ENCODE measurements at regions not wholly inside any gene's neighbourhood (a gene's known extent, or its start where the extent isn't known, plus 50 kb on each side); places are given as distances from the start of the nearest gene placed in this dataset.

DNA sequence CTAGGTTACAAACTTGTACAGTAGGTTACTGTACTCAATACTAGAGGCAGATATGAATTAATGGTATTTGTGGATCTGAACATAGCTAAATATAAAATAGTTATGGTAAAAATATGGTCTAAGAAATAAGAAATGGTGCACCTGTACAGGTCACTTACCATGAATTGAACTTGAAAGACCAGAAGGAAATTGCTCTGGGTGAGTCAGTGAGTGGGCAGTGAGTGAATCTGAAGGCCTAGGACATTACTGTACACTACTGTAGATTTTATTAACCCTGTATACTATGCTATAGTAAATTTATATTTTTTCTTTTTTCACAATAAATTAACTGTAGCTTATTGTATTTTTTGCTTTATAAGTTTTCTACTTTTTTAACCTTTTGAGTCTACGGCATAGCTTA, 1020.4 kb downstream of the CDH18 start:
- no peak for DNase-seq (ENCODE audit: low spot score)

DNA sequence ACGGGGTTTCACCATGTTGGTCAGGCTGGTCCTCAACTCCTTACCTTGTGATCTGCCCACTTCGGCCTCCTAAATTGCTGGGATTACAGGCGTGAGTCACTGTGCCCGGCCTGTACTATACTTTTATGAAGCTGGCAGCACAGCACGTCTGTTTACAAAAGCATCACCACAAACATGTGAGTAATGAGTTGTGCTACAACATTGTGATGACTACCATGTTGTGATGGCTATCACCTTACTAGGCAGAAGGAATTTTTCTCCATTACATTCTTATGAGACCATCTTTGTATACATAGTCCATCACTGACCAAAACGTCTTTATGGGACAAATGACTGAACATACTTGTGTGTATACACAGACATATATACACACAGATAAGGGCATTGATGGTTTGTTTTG, 1019.0 kb downstream of the CDH18 start:
- no peak for DNase-seq (ENCODE audit: low spot score)

DNA sequence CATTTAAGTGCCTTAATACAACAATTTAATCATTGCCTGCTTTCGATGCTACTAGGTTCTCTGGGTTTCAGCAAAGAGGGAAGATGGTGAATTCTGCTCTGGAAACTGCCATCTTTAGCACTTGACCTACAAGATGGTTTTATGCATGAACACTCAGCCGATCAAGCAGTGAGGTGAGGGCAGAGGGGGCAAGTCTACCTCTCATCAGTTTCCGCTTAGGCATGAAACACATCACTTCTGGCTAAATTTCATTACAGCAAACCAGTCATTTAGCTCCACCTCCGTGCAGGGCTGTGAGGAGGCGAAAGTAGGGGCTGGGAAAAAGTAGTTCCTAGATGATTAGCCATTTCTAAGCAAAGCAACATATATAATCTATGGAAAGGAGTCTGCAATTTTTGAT, 1018.0 kb downstream of the CDH18 start:
- DNase-seq (ENCODE audit: low spot score): no peak

DNA sequence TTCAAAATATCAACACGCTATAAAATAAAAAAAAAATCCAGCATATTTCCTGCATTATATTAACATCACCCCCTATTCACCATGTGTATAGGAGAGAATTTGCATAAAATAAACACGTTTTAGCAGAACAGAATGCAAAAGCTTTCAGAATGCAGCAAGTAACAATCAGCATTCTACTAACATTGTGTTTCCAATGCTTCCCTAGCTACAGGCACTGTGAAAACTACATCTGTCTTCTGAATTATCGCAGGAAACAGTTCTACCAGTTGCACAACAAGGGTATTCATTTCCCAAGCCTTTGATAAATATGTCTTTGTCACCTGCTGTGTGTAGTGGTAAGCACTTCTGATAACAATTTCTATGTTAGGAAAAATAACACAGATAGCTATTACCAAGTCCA, 1015.8 kb downstream of the CDH18 start:
- no peak for DNase-seq (ENCODE audit: low spot score)

DNA sequence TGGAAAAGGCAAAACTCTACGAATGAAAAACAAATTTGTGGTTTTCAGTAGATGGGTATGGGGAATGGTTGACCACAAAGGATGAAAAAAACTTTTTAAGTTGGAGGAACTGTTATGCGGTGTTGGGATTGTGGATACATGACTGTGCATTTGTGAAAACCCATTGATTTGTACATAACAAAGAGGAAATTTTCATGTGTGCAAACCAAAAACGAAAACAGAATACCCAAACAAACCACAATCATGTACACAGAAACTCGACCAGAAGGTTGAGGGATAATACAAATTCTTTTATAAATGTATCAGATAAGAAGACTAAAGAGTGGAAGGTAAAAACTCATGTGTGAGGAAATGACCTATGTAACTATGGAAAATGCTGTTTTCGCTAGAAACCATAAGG, 1012.4 kb downstream of the CDH18 start:
- DNase-seq (ENCODE audit: low spot score): no peak

DNA sequence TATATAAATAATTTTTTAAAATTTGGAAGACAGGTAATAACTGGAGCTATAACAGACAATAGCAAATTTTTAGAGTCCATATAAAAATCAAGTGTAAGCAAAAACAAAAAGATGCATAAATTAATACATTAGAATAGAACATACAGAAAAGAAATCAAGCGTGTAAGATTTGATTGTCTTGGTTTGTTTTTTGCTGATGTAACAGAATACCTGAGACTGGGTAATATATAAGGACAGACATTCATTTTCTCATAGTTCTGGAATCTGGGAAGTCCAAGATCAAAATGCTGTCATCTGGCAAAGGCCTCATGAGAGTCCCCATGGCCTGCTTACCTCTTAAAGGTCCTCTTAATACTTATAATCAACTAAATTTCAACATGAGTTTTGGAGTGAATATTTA, 1010.1 kb downstream of the CDH18 start:
- DNase-seq (ENCODE audit: low spot score): no peak

DNA sequence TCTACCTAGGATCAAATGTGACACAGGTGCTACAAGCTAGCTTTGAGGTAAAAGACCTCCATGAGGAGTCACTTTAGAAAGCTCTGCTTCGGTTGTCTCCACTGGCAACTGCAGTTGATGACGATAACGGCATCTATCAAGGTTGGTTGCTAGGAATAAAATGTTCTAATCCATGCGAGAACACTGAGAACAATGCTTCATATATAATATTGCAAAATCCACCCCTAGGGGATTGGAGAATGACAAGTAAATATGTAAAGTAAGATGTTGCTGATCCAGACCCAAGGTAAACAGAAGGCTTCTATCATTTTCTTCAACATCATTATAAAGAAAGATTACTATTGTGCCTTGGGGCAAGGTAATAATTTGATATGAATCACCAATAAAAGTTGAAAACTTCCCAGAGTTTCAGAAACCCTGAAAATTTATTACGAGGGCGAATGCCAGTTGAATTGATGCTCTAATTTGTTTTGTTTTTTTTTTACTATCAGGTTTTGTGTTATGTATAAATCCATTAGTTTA, 1003.4 kb downstream of the CDH18 start:
- DNase-seq (ENCODE audit: low spot score): no peak

DNA sequence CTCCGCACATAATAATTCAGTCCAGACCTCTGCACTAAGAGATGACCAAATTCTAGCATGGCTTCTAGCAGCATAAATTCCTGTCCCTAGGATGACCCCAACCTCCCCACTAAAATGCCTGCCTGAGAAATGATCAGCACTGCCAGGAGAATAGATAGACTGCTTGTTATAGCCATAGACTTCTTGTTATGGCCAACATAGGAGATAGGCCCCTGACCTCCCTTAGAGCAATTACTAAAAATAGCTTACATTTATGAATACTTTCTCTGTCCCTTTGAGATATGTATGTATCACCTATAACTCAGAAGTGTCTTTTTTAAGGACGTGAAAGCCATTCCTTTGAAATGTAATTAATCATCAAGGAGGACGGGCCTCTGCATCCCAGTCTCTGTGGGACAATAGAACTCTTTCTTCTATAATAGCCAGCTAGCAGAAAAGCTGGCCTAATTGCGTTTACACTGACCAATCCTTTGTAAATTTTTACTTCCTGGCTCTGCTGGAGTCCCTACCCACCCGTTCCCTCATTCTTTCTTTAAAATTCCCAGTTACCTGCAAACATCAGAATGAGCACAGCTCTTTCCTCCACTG, 1002.7 kb downstream of the CDH18 start:
- DNase-seq (ENCODE audit: low spot score): no peak

DNA sequence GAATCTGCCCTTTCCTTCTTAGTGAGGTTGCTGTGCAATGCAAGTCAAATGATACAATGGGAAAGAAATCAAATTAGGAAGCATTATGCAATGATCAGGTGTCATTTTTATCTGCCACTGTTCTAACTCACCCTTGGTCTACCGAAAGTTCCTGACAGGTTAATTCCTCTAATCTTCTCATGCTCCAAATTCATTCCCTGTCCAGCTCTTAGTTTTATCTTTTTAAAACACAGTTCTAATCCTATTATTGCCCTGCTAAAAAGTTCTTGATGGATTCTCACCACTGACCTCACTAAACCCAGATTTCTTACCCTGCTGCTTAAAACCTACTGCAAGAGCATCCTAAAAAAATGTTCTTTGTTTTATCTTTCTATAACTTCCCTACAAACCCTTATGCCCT, 1000.9 kb downstream of the CDH18 start:
- DNase-seq (ENCODE audit: low spot score): no peak

DNA sequence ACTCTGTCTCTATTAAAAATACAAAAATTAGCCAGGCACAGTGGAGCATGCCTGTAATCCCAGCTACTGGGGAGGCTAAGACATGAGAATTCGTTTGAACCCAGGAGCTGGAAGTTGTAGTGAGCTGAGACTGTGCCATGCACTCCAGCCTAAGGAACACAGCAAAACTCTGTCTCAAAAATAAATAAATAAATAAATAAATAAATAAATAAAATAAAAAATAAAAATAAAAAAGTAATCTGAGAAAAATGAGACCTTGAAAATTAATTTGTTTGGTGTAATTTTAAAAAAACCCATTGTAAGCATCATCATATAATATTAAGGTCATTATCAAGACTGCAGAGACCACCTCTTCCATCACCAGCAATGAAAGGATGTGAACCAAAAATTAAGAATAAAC, 997.1 kb downstream of the CDH18 start:
- no peak for DNase-seq (ENCODE audit: low spot score)

DNA sequence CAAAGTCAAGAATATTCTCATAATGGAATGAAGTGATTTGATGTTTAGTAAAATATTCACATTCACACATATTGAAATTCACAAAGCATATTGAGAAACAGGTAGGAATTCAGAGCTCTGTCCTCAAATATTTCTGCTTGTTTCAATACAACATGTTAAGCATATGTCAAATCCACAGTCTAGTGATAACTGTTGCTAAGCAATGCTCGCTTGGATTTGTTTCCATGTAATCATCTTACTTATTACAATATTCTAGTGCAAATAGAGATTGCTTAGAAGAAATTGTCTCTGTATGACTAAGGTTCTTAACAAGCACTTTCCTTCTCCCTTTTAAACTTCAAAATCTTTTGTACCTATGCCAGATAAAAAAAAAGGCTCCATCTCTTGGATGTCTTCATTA, 995.7 kb downstream of the CDH18 start:
- no peak for DNase-seq (ENCODE audit: low spot score)

DNA sequence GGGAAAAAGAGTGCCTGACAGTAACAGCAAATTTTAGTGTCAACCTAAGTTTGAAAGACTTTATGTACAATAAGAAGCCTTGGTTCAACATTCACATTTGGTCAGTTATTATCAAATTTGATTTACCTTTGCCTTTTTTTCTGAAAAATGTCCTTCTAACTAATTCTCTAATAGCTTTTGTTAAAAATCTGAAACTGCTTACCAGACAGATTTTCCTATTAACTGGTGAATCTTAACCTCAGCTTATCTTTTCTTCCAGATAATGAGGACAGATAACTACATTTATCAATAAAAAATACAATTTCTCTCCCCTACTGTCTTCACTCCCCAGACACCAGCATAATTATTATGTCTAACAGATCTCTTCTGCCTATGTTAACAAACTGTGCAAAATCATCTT, 988.5 kb downstream of the CDH18 start:
- no peak for DNase-seq (ENCODE audit: low spot score)

DNA sequence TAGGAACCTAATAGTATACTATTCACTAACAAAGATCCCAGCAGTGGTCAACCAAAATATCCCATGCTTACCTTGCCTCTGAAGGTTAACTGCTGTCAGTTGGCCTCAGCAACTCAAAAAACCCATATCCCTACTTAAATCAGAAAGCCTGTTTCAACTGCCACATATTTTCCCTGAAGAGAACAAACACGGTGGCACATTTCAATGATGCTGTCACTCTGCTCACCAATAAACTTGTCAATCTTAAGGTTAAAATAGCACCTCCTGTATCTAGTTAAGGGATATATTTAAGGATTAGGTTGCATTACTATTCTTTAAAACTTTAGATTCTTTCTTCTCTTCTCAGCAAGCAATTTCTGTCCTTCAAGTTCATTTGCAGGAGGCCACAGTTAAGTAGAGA, 986.9 kb downstream of the CDH18 start:
- DNase-seq (ENCODE audit: low spot score): no peak

DNA sequence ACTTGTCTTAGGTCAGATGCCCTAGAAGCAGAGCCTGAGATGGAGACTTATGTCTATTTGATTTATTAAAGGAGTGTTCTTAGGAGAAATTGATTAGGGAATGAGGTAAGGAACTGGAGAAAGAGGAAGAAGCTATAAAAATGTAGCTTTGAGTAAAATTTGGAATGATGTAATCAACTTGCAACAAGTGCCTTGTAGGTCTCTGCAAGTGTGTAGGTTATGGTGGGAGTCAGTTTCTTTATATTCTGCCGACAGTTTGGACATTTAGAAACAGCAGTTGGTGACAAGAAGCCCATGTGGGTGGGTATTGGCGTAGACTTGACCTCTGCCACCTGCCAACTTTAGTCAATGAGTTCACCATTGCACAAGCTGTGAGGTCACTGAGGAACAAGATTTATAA, 986.5 kb downstream of the CDH18 start:
- DNase-seq (ENCODE audit: low spot score): no peak

DNA sequence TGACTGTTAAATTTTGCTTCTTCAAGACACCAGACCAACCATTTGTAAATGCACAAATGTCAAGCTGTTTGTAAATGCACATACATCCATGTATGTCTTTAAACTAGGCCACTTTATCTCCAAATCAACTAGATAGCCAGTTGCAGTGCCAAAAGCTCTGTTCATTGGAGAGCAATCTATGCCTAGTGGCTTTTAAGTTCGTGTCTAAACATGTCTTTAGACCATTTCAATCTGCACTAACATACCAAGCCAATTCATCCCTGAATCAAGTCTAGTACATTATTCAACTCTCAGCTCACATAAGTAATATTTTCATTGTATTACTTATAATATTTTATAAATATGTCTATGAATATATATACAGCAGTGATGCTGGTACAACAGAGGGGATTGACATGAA, 985.9 kb downstream of the CDH18 start:
- DNase-seq (ENCODE audit: low spot score): no peak

DNA sequence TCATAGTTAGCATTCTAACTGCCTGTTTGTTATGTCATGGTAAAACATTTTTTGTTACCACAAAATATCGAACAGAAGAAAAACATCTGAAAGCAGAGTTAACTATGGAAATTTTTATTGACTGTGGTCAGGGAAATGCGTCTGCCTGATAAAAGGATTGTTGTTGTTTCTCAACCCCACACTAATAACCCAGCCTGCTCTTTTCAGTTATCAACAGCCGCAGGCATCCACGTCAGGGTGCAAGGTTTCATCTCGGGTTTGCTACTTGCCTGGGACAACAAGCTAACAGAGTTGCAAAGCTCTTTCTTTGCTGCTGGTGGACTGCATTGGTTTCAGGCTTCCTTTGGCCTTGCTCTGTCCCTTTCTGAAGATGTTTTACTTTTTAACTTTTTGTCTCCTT, 969.2 kb downstream of the CDH18 start:
- no peak for DNase-seq (ENCODE audit: low spot score)

DNA sequence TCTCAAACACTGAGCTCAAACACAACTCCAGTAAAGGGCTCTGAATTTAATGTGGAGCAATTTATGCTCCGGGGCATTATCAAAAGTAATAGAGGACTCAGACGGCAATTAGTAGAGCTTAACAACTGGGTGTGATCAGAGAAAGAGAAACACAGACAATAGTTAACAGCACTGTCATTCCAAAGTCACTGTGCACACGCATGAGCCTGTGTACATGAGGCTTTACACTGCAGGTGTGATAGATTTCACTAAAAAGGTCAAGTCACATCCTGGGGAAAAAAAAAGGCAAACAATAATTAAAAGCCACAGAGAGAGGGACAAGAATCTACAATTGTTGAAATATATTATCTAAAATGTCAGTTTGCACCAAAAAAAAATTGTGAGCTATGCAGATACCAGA, 956.5 kb downstream of the CDH18 start:
- DNase-seq (ENCODE audit: low spot score): no peak

DNA sequence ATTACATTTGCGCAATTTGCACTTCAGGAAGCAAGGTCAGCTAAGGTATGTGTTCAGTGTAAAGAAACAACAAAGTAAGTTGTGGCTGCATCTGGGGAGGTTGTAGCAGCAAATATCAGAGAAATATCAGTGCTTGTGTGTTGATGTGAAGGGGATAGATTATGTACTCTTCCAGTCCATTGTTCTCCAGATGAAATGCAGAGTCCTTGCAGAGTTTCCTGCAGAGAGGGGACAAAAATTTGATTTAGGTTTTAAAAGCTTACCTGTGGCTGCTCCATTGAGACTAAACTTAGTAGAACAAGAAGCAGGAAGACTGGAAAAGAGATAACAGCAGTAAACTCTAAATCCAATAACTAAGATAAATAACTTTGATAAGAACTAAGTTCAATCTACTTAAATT, 952.2 kb downstream of the CDH18 start:
- DNase-seq (ENCODE audit: low spot score): no peak

DNA sequence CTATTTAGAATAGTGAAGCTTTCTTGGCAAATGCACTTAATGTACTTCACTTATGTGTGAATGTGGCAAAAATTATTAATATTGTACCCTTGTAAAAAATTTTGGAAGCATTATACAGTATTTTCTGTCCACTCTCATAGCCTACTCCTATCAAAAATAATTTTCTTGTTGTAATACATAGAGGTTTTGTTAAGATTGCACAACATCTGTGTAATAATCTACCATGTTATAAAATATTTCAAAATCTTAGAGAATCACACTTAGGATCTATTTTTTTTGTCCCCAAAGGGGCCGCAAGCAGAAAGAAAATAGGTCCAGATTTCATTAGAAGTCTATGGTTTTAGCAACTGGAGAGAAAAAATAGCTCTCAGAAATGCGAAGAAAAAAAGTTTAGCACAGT, 945.9 kb downstream of the CDH18 start:
- no peak for DNase-seq (ENCODE audit: low spot score)

DNA sequence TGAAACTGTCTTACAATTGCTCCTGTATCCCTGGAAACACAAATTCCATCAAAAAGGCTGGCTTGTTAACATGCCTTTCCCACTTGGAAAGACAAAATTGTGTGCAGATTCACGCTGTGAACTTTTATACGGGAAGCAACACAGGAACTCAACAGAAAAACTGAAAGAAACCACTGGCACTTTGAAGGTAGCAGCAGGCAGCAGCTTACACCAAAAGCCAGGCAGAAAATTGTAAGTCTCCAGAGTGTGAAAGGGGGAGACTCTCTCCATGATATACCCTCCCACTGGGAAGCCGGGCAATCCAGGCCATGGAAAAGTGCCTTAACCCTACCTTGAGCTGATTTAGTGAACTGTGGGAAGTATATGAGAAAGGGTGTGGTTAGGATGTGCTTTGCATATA, 943.7 kb downstream of the CDH18 start:
- DNase-seq (ENCODE audit: low spot score): no peak

DNA sequence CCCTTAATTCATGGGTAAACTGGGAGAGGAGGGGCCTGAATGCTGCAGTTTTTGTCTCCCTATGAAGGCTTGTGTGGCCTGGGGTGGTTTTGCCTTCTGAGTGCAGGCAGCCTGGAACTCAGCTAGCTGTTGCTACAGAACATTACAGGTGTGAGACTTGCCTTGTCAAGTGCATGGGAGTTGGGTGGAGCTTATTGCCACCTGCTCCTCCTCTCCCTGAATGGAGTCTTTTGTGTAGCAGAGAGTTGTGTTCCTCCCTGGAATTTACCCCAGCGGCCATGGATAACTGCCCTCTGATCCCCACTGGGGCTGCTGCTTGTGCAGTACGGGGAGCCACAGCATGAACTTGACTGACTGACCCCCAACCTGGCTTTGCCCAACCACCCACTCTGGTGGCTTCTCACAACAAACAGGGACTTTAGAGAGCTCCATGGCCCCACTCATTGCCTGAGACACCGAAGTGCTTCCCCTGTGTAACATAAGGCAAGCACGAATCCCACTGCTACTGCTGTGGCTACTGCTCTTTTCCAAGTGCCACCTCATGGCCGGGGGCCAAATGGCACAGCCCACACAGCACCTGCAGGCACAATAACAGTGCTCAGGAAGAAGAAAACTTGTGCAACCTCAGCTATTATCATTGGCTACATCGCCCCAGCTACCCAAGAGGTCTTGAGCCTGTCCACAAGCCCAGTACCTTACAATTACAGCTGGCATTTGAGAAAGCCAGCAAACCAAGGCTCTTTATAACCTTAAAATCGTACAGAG, 942.9 kb downstream of the CDH18 start:
- DNase-seq (ENCODE audit: low spot score): no peak

DNA sequence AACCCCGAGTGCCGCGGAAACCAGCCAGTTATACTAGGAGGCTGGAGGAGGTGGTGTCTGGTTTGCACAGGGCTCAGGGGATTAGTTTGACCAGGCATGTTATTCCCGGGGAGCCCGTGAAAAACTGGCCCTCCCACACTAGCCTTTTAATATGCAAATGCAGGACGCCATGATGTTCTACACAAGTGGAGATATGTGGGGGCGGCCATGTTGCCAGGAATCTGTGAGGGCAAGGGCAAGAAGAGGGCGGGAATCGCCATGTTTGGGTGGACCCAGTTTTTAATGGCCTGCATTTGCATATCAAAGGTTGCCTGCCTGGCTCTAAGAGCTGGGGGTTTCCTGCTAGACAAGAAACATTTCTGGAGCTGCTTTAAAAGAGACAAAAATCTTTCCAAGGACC, 940.7 kb downstream of the CDH18 start:
- DNase-seq (ENCODE audit: low spot score): no peak

DNA sequence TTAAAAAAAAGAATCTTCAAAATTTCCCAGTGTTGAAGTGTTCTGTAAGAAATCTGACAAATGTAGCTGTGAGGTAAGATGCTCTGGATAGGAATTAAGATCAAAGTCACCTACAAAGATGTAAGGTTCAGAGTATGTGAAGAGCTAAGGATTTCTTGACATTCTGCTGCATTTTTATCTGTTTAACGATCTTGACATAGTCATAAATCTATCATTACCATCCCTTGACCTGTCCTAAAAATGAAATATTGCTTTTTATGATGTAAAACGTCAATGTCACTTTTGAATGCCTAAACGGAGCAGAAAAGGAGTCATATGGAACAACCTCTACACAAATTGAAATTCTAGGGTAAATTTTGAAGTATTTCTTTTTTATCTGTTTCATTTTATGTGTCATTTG, 939.3 kb downstream of the CDH18 start:
- DNase-seq (ENCODE audit: low spot score): no peak

DNA sequence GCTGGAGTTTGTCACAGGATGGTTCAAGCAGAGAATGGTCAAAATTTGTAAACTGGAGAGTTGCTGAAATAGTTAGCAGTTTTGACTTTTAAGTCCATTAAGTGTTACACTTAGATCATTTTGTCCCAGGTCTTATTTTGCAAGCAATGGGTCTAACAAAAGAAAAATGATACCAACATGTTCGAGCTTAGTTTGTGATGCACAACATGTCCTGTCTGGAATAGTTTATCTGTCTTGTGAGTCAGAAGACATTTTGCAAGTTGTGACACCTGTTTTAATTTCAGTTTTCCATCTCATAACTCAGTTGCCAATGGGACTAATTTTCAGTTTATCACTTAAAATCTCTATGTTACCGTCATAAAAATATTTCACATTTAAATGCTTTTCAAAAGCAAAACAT, 929.8 kb downstream of the CDH18 start:
- DNase-seq (ENCODE audit: low spot score): no peak
